Naive thymus-derived CD8-positive, alpha-beta T cell (primary cell): ENCODE measurements at regions not wholly inside any gene's neighbourhood (a gene's known extent, or its start where the extent isn't known, plus 50 kb on each side); places are given as distances from the start of the nearest gene placed in this dataset.

Source experiments
- ATAC-seq, 2 donors: fragments of 150-1000 bp; cut with Tn5 transposase in 1 of 2; sonication (Bioruptor Pico), chemical (Tn5 transposase) in 1 of 2; 1 replicate in 1 of 2; 2 replicates in 1 of 2; pipeline ENCODE4 v1.10.0; 2021; ENCODE audit warnings: mild to moderate bottlenecking in 2 of 2, moderate library complexity in 2 of 2
- POLR2A ChIA-PET: fragments of 350-600 bp; sonication (Branson Sonifier 250); formaldehyde crosslinking; loops from one replicate; lab custom pipeline; 2021; ENCODE audit warnings: antibody characterized with exemption; lab: Charles Lee
- DNase-seq, 10 donors: peaks; one replicate each; pipeline versions ENCODE4 v3.0.0 to v3.0.0-alpha.2; 2020 to 2022
- H3K27ac Mint-ChIP-seq, 10 donors: one replicate each; pipeline ENCODE4 v1.8.0; 2020 to 2022; ENCODE audit warnings: mild to moderate bottlenecking in 10 of 10, mixed read lengths in 10 of 10, moderate library complexity in 4 of 10, inconsistent platforms in 1 of 10
- H3K27me3 Mint-ChIP-seq, 5 donors: one replicate each; pipeline ENCODE4 v1.8.0; 2021 to 2022; ENCODE audit warnings: mixed read lengths in 5 of 5
- H3K36me3 Mint-ChIP-seq, 3 donors: one replicate each; pipeline ENCODE4 v1.8.0; 2020 to 2022; ENCODE audit warnings: mixed read lengths in 3 of 3, mild to moderate bottlenecking in 2 of 3, inconsistent platforms in 1 of 3
- H3K4me1 Mint-ChIP-seq, 4 donors: one replicate each; pipeline ENCODE4 v1.8.0; 2021 to 2022; ENCODE audit warnings: mixed read lengths in 4 of 4
- H3K4me3 Mint-ChIP-seq, 10 donors: one replicate each; pipeline ENCODE4 v1.8.0; 2020 to 2022; ENCODE audit warnings: mild to moderate bottlenecking in 10 of 10, mixed read lengths in 10 of 10, moderate library complexity in 6 of 10, inconsistent platforms in 1 of 10
- H3K9me3 Mint-ChIP-seq, 9 donors: one replicate each; pipeline ENCODE4 v1.8.0; 2020 to 2022; ENCODE audit warnings: mixed read lengths in 9 of 9, mild to moderate bottlenecking in 3 of 9, inconsistent platforms in 1 of 9, moderate library complexity in 1 of 9

DNA sequence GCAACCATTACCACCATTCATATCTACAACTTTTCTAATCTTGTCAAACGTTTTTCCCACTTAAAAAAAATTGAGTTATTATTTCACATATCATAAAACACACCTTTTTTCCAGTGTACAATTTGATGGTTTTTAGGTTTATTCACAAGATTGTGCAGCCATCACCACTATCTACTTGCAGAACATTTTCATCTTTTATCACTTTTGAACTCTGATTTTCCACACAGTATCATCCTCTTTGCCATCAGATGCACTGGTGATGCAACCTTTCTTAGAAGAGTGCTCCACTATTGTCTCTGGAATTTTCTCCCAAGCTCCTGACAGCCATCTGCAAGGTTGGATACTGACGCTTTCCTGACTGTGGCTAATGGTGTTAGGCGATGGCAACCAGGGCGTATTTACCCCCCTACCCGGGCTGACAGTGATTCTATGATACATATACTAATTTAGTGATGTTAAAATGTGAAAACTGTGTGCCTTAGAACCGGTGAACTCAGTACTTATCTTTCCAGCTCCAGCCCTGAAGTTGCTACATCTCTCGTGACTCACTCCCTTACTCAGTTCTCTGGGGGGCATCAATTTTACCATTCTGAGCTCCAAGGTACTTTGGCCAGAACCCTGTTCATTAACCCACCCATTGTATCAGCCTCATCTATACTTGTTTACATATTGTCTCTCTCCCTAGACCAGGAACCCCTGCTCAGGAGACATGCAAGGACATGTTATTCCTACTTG is 105.4 kb upstream of the SPRED2 start:
- no peaks in the 10 kb centered on the region for H3K9me3 Mint-ChIP-seq
- H3K27ac Mint-ChIP-seq = no peak overlapping the region
- DNase-seq = no peak
- H3K36me3 Mint-ChIP-seq = no peaks in the 10 kb centered on the region
- POLR2A ChIA-PET = no interaction called here
- no peak for ATAC-seq
- H3K27me3 Mint-ChIP-seq = no peaks in the 10 kb centered on the region
- peaks cover 0 to 3% (median 0%) of the 10 kb centered on the region in 4 donors for H3K4me1 Mint-ChIP-seq
- no peak overlapping the region for H3K4me3 Mint-ChIP-seq

DNA sequence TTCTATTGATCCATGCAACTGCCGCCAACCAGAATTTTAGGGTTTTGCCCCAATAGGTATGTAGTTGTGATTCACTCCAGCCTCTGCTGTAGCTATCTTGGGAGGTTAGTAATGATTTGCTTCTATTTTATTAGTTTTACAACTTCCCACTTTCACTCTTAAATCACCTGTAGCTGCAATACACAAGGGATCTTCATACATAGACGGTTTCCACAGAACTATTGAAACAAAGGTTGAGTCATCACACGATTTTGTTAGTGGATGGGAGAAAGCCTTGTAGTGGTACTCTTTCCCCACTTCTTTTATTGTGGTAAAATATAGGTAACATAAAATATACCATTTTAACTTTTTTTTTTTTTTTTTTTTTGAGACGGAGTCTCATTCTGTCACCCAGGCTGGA is 104.2 kb upstream of the SPRED2 start:
- peaks cover 0 to 3% (median 0%) of the 10 kb centered on the region in 4 donors for H3K4me1 Mint-ChIP-seq
- ATAC-seq = no peak
- H3K36me3 Mint-ChIP-seq = no peaks in the 10 kb centered on the region
- no peak overlapping the region for H3K4me3 Mint-ChIP-seq
- peaks cover 0 to under 1% (median 0%) of the 10 kb centered on the region in 5 donors for H3K27me3 Mint-ChIP-seq
- no peak for DNase-seq
- POLR2A ChIA-PET = no interaction called here
- H3K9me3 Mint-ChIP-seq = no peaks in the 10 kb centered on the region
- H3K27ac Mint-ChIP-seq = peak overlapping the region in 1 of 10 donors; percentile 17

DNA sequence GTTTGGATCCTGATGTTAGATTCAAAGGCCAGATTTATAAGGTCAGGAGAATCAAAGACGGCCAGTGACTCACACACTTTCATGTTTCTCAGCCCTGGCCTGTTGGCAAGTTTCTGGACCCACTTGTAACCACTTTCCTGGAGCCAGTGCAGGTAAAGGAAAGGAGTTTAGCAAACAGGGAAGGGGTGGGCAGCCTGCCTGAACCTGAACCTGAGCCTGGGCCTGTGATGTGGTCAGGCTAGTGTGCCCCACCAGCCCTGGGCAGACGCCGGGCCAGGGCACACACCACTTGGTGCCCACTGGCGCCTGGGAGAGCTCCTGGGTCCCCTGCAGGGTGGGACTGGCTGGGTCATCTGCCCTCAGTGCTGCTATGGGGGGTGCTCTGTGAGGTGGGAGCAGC is 100.5 kb upstream of the SPRED2 start:
- H3K27ac Mint-ChIP-seq = no peak overlapping the region
- no peaks in the 10 kb centered on the region for H3K4me1 Mint-ChIP-seq
- H3K9me3 Mint-ChIP-seq = no peaks in the 10 kb centered on the region
- DNase-seq (no peak), ATAC-seq (no peak)
- POLR2A ChIA-PET = no interaction called here
- H3K27me3 Mint-ChIP-seq = peaks cover 0 to 14% (median 4%) of the 10 kb centered on the region in 5 donors
- H3K4me3 Mint-ChIP-seq = no peak overlapping the region
- no peaks in the 10 kb centered on the region for H3K36me3 Mint-ChIP-seq

DNA sequence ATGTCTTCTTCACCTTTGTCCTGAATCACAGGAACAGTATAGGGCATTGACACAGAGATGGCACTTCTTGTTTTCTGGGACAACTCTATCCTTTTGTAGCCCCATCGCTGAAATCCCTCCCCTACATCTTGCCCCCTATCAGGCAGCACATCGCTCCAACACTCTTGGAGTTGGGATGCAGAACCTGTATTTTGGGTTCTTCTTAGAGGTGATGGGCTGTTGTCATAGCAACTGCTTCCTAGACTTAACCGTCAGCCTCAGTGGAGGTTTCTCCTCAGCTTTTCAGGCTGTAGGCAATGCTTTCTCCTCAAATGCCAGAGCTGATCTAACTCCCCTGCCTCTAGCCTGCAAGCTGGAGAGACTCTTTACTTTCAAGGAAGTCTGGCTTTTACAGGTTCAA is 99.9 kb upstream of the SPRED2 start:
- DNase-seq = no peak
- no peaks in the 10 kb centered on the region for H3K36me3 Mint-ChIP-seq
- H3K9me3 Mint-ChIP-seq = no peaks in the 10 kb centered on the region
- no peaks in the 10 kb centered on the region for H3K4me1 Mint-ChIP-seq
- H3K27ac Mint-ChIP-seq = no peak overlapping the region
- no peak overlapping the region for H3K4me3 Mint-ChIP-seq
- no peak for ATAC-seq
- peaks cover 0 to 14% (median 4%) of the 10 kb centered on the region in 5 donors for H3K27me3 Mint-ChIP-seq
- POLR2A ChIA-PET = no interaction called here

DNA sequence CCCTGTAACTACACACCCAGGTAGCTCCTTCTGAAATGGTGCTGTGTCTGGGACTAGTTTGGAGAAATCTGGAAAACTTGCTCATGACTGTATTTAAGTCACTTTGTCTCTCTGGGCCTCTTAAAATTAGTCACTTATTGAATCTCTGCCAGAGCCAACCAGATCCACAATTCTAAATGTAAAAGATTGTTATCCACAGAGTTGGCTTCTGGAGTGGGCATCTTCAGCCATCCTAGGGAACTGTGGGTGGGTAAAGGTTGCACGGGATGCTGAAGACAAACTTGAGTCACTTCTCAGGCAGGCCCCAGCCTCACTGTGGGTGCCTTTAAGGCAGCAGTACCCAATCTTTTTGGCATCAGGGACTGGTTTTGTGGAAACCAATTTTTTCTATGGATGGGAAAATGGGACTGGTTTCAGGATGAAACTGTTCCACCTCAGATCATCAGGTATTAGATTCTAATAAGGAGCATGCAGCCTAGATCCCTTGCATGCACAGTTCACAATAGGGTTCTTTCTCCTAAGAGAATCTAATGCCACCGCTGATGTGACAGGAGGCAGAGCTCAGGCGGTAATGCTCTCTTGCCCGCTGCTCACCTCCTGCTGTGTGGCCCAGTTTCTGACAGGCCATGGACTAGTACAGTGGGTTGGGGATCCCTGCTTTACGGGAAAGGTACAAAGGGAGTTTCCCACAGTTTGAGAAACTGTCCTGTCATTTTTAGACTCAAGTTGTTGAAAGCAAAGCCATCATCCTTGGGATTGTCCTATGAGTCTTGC is 98.3 kb upstream of the SPRED2 start:
- POLR2A ChIA-PET = no interaction called here
- H3K27me3 Mint-ChIP-seq = peaks cover 0 to 14% (median 4%) of the 10 kb centered on the region in 5 donors
- DNase-seq (no peak), ATAC-seq (no peak)
- H3K9me3 Mint-ChIP-seq = no peaks in the 10 kb centered on the region
- H3K4me1 Mint-ChIP-seq = no peaks in the 10 kb centered on the region
- H3K4me3 Mint-ChIP-seq = no peak overlapping the region
- no peaks in the 10 kb centered on the region for H3K36me3 Mint-ChIP-seq
- H3K27ac Mint-ChIP-seq = no peak overlapping the region

DNA sequence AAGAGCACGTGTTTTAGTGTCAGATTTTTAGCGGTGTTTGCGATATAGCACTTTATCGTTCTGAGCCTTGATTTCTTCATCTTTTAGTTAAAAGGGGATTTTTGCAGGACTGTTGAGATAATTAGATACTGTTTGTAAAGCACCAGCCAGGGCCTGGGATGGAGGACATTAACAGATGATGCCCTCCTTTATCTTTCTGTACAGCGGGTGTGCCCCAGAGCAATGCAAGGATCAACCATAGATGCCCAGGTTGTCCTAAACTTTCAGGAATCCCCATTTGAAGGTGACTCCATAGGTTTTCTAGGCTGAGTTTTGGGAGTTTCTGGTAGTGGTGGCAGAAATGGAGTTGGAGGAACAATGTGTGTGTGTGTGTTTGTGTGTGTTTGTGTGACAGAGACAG is 97.0 kb upstream of the SPRED2 start:
- ATAC-seq = no peak
- Mint-ChIP-seq H3K27ac (no peak overlapping the region), H3K27me3 (peaks cover 0 to 21% (median 4%) of the 10 kb centered on the region in 5 donors), H3K9me3 (peaks cover 0 to 1% (median 0%) of the 10 kb centered on the region in 9 donors), H3K4me3 (no peak overlapping the region), H3K36me3 (no peaks in the 10 kb centered on the region), H3K4me1 (no peaks in the 10 kb centered on the region)
- no peak for DNase-seq
- POLR2A ChIA-PET = no interaction called here

DNA sequence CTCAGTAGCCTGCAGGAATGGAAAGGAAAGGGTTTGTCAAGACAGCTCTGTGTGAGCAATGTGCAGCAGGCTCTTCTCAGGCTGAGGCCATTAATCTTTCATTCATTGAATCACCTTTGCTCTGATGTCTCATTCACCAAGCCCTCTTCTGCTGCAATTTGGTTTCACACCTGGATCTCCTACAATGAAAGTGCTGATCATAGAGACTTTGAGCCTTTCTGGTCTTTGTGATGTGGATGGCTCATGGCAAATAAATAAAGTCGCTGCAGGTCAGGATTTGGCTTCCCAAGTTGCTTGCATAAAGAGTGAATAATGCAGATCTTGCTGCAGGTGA is 95.8 kb upstream of the SPRED2 start:
- ATAC-seq (no peak), DNase-seq (no peak)
- H3K36me3 Mint-ChIP-seq = no peaks in the 10 kb centered on the region
- no peaks in the 10 kb centered on the region for H3K4me1 Mint-ChIP-seq
- peaks cover 0 to 25% (median 8%) of the 10 kb centered on the region in 5 donors for H3K27me3 Mint-ChIP-seq
- peaks cover 0 to 3% (median 0%) of the 10 kb centered on the region in 9 donors for H3K9me3 Mint-ChIP-seq
- POLR2A ChIA-PET = no interaction called here
- no peak overlapping the region for H3K27ac Mint-ChIP-seq
- no peak overlapping the region for H3K4me3 Mint-ChIP-seq

DNA sequence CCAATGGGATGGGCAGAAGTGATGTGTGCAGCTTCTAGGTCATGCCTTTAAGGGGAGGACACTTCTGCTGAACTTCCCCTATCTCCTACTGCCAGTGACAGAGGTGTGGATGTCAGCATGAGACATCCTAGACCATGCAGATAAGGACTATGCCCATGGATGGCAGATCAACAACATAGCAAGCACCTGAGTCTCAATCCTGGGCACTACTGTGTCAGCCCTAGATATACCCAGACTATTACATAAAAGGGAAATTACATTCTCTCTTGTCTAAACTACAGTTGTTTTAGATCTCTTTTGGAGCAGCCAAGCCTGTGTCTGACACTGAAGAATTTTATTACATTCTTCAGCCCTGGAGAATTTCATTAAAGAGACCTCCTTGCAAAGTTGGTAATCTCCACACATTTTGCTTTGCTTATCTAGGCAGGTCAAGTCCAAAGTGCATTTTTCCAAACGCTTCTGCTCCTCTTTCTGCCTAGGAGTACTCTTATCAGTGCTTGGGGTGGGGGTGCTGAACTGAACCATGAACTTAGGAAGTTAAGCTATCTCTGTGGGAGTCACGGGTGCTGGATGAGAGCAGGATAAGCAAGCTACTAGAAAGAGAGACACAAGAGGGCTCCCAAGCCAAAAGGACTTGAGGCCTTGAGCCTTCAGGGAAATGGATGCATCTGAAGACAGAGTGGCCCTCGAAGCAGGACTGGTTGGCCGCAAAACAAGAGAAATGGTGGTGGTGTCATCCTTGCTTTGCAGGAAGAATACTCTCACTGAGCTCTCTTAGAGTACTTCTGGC is 95.2 kb upstream of the SPRED2 start:
- H3K27ac Mint-ChIP-seq = peak overlapping the region in 1 of 10 donors; percentile 1
- no peaks in the 10 kb centered on the region for H3K36me3 Mint-ChIP-seq
- H3K27me3 Mint-ChIP-seq = peaks cover 0 to 25% (median 10%) of the 10 kb centered on the region in 5 donors
- no peak overlapping the region for H3K4me3 Mint-ChIP-seq
- H3K9me3 Mint-ChIP-seq = peaks cover 0 to 4% (median 0%) of the 10 kb centered on the region in 9 donors
- POLR2A ChIA-PET = no interaction called here
- no peaks in the 10 kb centered on the region for H3K4me1 Mint-ChIP-seq
- ATAC-seq (no peak), DNase-seq (no peak)

DNA sequence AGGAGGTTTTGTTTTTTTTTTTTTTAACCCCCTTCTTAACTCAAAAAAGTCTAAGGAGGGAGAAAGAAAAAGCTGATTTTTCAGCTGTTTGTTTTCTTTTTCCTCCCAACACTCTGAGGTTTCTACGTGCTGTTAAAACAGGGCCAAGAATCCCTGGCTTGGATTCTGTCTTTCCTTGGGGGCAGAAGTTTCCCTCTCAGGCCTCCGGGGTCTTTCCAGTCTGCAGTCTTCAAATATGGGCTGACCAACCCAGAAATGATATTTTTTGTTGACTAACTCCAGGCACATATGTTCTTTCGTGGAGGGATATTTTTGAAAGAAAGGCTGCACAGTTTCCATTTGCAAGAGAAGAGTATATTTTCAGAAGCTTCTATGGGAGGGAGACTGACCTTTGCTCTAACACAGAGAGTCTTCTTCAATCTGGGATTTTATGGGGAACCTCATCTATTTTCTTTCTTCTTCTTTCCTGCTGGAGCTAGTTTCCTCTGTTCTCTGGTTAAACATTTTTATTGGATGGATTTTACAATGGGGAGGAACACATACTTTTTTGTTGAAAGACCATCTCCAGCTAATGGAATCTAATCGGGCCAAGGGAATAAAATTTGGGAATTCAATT is 93.3 kb upstream of the SPRED2 start:
- Mint-ChIP-seq H3K27me3 (peaks cover 0 to 16% (median 9%) of the 10 kb centered on the region in 5 donors), H3K9me3 (peaks cover 0 to 4% (median 0%) of the 10 kb centered on the region in 9 donors), H3K4me3 (no peak overlapping the region), H3K36me3 (no peaks in the 10 kb centered on the region), H3K27ac (no peak overlapping the region), H3K4me1 (no peaks in the 10 kb centered on the region)
- ATAC-seq = no peak
- POLR2A ChIA-PET = no interaction called here
- DNase-seq = no peak

DNA sequence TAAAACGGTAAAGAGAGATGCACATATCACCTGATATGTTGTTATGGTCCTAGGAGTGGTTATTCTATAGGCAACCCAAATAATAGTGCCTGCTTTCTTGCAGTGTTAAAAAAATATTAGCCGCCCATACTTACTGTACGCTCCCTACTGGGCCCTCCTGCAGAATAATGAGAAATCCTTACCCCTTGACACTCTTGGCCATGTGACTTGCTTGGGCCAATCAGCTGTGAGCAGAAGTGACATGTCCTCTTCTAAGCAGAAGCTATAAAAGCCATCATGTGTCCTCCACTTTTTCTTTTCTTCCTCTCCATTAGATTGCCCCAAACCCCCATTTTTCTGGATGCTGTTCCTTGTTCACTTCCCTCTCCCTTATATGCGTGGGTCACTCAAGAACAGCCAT is 90.5 kb upstream of the SPRED2 start:
- POLR2A ChIA-PET = no interaction called here
- H3K4me3 Mint-ChIP-seq = no peak overlapping the region
- no peaks in the 10 kb centered on the region for H3K4me1 Mint-ChIP-seq
- no peak for DNase-seq
- ATAC-seq = no peak
- no peak overlapping the region for H3K27ac Mint-ChIP-seq
- H3K36me3 Mint-ChIP-seq = no peaks in the 10 kb centered on the region
- peaks cover 0 to 10% (median 0%) of the 10 kb centered on the region in 9 donors for H3K9me3 Mint-ChIP-seq
- H3K27me3 Mint-ChIP-seq = peaks cover 0 to 11% (median 10%) of the 10 kb centered on the region in 5 donors

DNA sequence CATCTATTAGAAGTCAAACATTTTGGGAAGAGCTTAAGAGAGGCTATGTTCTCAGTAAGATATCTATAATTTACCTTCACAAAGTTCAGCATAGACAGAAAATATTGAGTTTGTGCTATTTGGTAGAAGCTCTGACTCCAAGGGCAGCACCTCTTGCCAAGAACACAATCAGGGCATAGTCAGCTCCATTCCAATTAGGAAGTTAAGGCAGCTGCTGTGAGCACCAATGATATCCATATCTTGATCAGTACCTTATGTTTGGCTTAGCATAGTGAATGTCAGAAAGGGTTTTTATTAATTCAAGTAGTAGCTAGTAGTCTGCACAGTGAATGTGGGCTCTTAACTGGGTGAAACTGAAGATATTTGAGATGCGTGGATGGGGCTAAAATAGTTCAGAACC is 86.4 kb upstream of the SPRED2 start:
- Mint-ChIP-seq H3K36me3 (no peaks in the 10 kb centered on the region), H3K27me3 (peaks cover 0 to 9% (median 1%) of the 10 kb centered on the region in 5 donors), H3K9me3 (peaks cover 0 to 10% (median 0%) of the 10 kb centered on the region in 9 donors), H3K4me3 (no peak overlapping the region), H3K27ac (no peak overlapping the region), H3K4me1 (no peaks in the 10 kb centered on the region)
- no peak for ATAC-seq
- DNase-seq = no peak
- POLR2A ChIA-PET = no interaction called here

DNA sequence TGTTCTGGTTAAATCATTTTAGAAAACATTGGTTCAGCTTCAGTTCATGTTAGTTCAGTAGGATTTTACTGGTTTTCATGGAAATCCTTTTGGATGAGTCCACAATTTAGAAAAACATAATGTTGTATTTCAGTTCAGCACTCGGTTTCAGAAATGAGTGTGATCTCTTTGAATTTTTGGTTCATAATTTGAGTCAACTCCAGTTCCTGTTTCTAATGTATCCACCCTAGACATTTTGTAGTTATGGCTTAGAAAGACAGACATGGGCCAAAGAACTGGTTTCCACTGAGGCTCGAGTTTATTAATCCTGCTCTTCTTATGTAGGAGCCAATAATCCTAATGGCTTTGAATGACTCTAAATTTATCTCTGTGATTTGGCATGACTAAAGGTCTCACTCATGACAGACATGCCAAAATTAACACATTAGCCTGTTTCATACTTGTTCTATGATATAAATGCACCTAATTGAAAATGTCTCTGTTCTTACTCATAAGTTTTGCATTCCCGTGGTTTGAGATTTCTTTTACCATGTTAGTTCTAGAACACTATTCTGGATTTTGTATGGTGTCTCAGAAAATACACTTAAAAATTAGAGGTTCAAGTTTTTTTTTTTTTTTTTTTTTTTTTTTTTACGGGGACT is 82.3 kb upstream of the SPRED2 start:
- Mint-ChIP-seq H3K9me3 (peaks cover 0 to 5% (median 0%) of the 10 kb centered on the region in 9 donors), H3K4me1 (no peaks in the 10 kb centered on the region), H3K4me3 (no peak overlapping the region), H3K36me3 (no peaks in the 10 kb centered on the region), H3K27ac (no peak overlapping the region), H3K27me3 (peaks cover 0 to 10% (median 3%) of the 10 kb centered on the region in 5 donors)
- DNase-seq (no peak), ATAC-seq (no peak)
- POLR2A ChIA-PET = no interaction called here
